ENCODE measurements at regions not wholly inside any gene's neighbourhood (a gene's known extent, or its start where the extent isn't known, plus 50 kb on each side); places are given as distances from the start of the nearest gene placed in this dataset.

DNA sequence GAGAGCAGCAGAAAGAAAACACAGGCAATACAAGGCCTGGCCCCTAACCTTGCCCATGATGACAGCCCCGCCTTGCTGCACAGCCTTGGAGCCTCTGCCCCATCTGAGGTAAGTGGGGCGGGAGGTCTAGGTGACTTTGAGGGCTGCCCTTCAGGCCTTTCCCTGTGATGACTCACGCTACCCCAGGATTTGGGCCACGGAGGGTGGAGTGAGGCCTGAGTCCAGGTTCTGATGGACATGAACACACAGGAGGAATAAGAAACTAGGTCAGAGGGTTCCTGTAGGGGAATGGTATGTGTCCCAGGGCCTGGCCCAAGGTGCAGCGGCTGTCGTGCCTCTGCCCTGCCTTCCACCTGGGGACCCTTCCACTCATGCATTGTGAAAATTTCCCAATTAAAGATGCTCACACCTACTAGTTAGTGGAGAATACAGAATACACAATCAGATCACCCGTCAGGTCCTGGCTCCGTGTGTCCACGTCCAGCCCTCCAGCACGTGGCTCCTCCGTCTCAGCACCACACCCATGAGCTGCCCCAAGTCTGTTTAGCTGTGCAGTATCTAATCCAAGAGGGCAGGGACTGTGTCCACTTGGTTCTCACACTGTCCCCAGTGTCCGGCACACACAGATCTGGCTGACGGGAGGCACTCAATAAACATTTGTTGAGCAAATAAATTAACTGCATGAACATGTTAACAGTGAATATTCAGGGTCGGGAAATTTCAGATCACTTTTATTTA lies 111.0 kb downstream of the CHST1 start:
- Histone ChIP-seq H3K9me3 (ENCODE audit: control insufficient read depth, insufficient read depth, low read length) (no peaks in the 10 kb centered on the region), H3K4me1 (ENCODE audit: control insufficient read depth, insufficient read depth, low read length) (no peaks in the 10 kb centered on the region), H3K4me3 (ENCODE audit: low read length) (no peak overlapping the region), H3K36me3 (ENCODE audit: control insufficient read depth, insufficient read depth, low read length) (no peaks in the 10 kb centered on the region), H3K27me3 (ENCODE audit: control insufficient read depth, insufficient read depth, low read length) (no peaks in the 10 kb centered on the region), H3K27ac (ENCODE audit: low read length) (no peak overlapping the region)
- no peak for DNase-seq (ENCODE audit: low read depth, low spot score)
- WGBS (ENCODE audit: insufficient coverage, insufficient read length) = no CpG with 5 or more reads among the region's 14 CpGs

- no peak for DNase-seq (ENCODE audit: low read depth, low spot score)
- Histone ChIP-seq H3K36me3 (ENCODE audit: control insufficient read depth, insufficient read depth, low read length) (no peaks in the 10 kb centered on the region), H3K4me3 (ENCODE audit: low read length) (no peak overlapping the region), H3K9me3 (ENCODE audit: control insufficient read depth, insufficient read depth, low read length) (no peaks in the 10 kb centered on the region), H3K27ac (ENCODE audit: low read length) (no peak overlapping the region), H3K27me3 (ENCODE audit: control insufficient read depth, insufficient read depth, low read length) (no peaks in the 10 kb centered on the region), H3K4me1 (ENCODE audit: control insufficient read depth, insufficient read depth, low read length) (no peaks in the 10 kb centered on the region)
- no CpG with 5 or more reads among the region's 9 CpGs for WGBS (ENCODE audit: insufficient coverage, insufficient read length)
Observed at GRCh38 chr11:45553383-45553936, 112.0 kb downstream of the CHST1 start.

DNA sequence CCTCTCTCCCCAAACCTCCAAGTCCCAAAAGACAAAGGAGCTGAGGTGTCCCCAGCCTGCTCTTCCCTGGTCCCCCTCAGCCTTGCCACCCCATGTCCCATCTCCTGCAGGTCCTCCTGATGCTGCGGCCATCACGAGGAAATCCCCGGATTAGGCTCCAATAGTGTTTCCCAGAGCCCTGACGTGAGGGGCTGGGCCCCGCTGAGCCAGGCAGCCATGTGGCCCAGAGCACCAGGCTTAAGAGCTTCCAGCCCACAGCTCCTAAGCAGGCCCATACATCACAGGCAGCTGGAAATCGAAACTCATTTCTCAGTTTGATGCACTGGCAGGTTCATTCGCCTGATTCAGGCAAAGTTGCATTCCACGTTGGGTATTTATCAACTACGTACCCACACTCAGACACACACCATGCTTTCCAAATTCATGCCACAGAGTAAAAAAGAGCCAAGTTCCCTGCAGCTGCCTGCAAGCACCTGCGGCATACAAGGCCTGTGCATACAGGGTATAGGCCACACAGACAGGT lies 114.2 kb downstream of the CHST1 start:
- Histone ChIP-seq H3K4me3 (ENCODE audit: low read length) (no peak overlapping the region), H3K36me3 (ENCODE audit: control insufficient read depth, insufficient read depth, low read length) (no peaks in the 10 kb centered on the region), H3K9me3 (ENCODE audit: control insufficient read depth, insufficient read depth, low read length) (no peaks in the 10 kb centered on the region), H3K27me3 (ENCODE audit: control insufficient read depth, insufficient read depth, low read length) (no peaks in the 10 kb centered on the region), H3K4me1 (ENCODE audit: control insufficient read depth, insufficient read depth, low read length) (no peaks in the 10 kb centered on the region), H3K27ac (ENCODE audit: low read length) (no peak overlapping the region)
- DNase-seq (ENCODE audit: low read depth, low spot score) = no peak
- no CpG with 5 or more reads among the region's 10 CpGs for WGBS (ENCODE audit: insufficient coverage, insufficient read length)

DNA sequence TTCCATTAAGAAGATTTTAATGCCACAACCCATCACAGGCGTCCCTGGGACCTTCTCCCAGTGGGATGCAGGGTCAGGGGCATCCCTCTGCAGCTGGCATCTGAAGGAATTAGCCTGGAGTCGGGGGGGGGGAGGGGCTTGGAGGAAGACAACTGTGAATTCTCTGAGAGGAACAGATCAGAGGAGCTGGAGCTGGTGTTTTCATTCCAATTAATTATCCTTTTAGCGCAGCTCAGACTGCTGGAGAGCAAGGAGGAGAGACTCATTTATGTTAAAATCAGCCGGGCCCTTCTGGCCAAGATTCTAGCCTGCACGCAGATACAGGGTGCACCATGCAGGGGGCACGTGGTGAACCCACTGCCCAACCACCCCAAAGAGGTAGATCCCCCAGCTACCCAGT lies 116.2 kb downstream of the CHST1 start:
- no peaks in the 10 kb centered on the region for H3K9me3 ChIP-seq (ENCODE audit: control insufficient read depth, insufficient read depth, low read length)
- no peaks in the 10 kb centered on the region for H3K27me3 ChIP-seq (ENCODE audit: control insufficient read depth, insufficient read depth, low read length)
- no peaks in the 10 kb centered on the region for H3K36me3 ChIP-seq (ENCODE audit: control insufficient read depth, insufficient read depth, low read length)
- H3K27ac ChIP-seq (ENCODE audit: low read length) = no peak overlapping the region
- no CpG with 5 or more reads among the region's 6 CpGs for WGBS (ENCODE audit: insufficient coverage, insufficient read length)
- H3K4me3 ChIP-seq (ENCODE audit: low read length) = no peak overlapping the region
- H3K4me1 ChIP-seq (ENCODE audit: control insufficient read depth, insufficient read depth, low read length) = no peaks in the 10 kb centered on the region
- no peak for DNase-seq (ENCODE audit: low read depth, low spot score)

GRCh38 chr11:45546366-45546765 lies 119.1 kb downstream of the CHST1 start:
- H3K4me1 ChIP-seq (ENCODE audit: control insufficient read depth, insufficient read depth, low read length) = no peaks in the 10 kb centered on the region
- DNase-seq (ENCODE audit: low read depth, low spot score) = no peak
- no peaks in the 10 kb centered on the region for H3K36me3 ChIP-seq (ENCODE audit: control insufficient read depth, insufficient read depth, low read length)
- H3K27ac ChIP-seq (ENCODE audit: low read length) = no peak overlapping the region
- H3K4me3 ChIP-seq (ENCODE audit: low read length) = no peak overlapping the region
- H3K9me3 ChIP-seq (ENCODE audit: control insufficient read depth, insufficient read depth, low read length) = no peaks in the 10 kb centered on the region
- H3K27me3 ChIP-seq (ENCODE audit: control insufficient read depth, insufficient read depth, low read length) = no peaks in the 10 kb centered on the region
- WGBS (ENCODE audit: insufficient coverage, insufficient read length) = no CpG with 5 or more reads among the region's 3 CpGs

- no peak for DNase-seq (ENCODE audit: low read depth, low spot score)
- no peaks in the 10 kb centered on the region for H3K4me1 ChIP-seq (ENCODE audit: control insufficient read depth, insufficient read depth, low read length)
- H3K9me3 ChIP-seq (ENCODE audit: control insufficient read depth, insufficient read depth, low read length) = no peaks in the 10 kb centered on the region
- no peak overlapping the region for H3K27ac ChIP-seq (ENCODE audit: low read length)
- H3K36me3 ChIP-seq (ENCODE audit: control insufficient read depth, insufficient read depth, low read length) = no peaks in the 10 kb centered on the region
- H3K27me3 ChIP-seq (ENCODE audit: control insufficient read depth, insufficient read depth, low read length) = no peaks in the 10 kb centered on the region
- no peak overlapping the region for H3K4me3 ChIP-seq (ENCODE audit: low read length)
- WGBS (ENCODE audit: insufficient coverage, insufficient read length) = no CpG with 5 or more reads among the region's 4 CpGs
Observed at GRCh38 chr11:45544826-45545225, 120.6 kb downstream of the CHST1 start.

- no peak overlapping the region for H3K4me3 ChIP-seq (ENCODE audit: low read length)
- H3K9me3 ChIP-seq (ENCODE audit: control insufficient read depth, insufficient read depth, low read length) = no peaks in the 10 kb centered on the region
- WGBS (ENCODE audit: insufficient coverage, insufficient read length) = no CpG with 5 or more reads among the region's 5 CpGs
- peak; percentile 25 for DNase-seq (ENCODE audit: low read depth, low spot score)
- H3K27me3 ChIP-seq (ENCODE audit: control insufficient read depth, insufficient read depth, low read length) = no peaks in the 10 kb centered on the region
- H3K4me1 ChIP-seq (ENCODE audit: control insufficient read depth, insufficient read depth, low read length) = no peaks in the 10 kb centered on the region
- no peaks in the 10 kb centered on the region for H3K36me3 ChIP-seq (ENCODE audit: control insufficient read depth, insufficient read depth, low read length)
- H3K27ac ChIP-seq (ENCODE audit: low read length) = no peak overlapping the region
Observed at GRCh38 chr11:45543808-45544422, 121.5 kb downstream of the CHST1 start.

DNA sequence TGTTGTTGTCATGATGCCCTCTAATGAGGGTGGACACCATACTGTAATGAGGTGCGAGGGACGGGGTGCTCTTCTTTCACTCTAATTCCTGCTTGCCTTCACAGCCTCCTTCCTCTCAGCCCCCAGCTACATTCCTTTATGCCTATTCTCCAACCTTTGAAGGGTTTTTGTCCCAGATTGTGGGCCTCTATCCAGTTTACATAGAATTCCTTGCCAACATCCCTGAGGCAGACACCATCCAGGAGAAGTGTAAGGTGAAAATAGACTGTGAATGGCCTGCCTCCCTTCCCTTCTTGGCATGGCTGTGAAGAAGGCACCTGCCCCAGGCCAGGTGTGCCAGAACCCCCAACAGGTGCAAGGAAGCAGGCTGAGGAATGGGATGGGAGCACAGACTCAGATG lies 122.3 kb downstream of the CHST1 start:
- Histone ChIP-seq H3K9me3 (ENCODE audit: control insufficient read depth, insufficient read depth, low read length) (no peaks in the 10 kb centered on the region), H3K4me3 (ENCODE audit: low read length) (no peak overlapping the region), H3K27ac (ENCODE audit: low read length) (no peak overlapping the region), H3K36me3 (ENCODE audit: control insufficient read depth, insufficient read depth, low read length) (no peaks in the 10 kb centered on the region), H3K27me3 (ENCODE audit: control insufficient read depth, insufficient read depth, low read length) (no peaks in the 10 kb centered on the region), H3K4me1 (ENCODE audit: control insufficient read depth, insufficient read depth, low read length) (no peaks in the 10 kb centered on the region)
- no peak for DNase-seq (ENCODE audit: low read depth, low spot score)
- WGBS (ENCODE audit: insufficient coverage, insufficient read length) = no CpG with 5 or more reads among the region's 2 CpGs

GRCh38 chr11:45541693-45542434 lies 123.6 kb downstream of the CHST1 start:
- H3K36me3 ChIP-seq (ENCODE audit: control insufficient read depth, insufficient read depth, low read length) = no peaks in the 10 kb centered on the region
- no peak overlapping the region for H3K4me3 ChIP-seq (ENCODE audit: low read length)
- no peaks in the 10 kb centered on the region for H3K27me3 ChIP-seq (ENCODE audit: control insufficient read depth, insufficient read depth, low read length)
- H3K9me3 ChIP-seq (ENCODE audit: control insufficient read depth, insufficient read depth, low read length) = no peaks in the 10 kb centered on the region
- DNase-seq (ENCODE audit: low read depth, low spot score) = no peak
- H3K27ac ChIP-seq (ENCODE audit: low read length) = no peak overlapping the region
- no CpG with 5 or more reads among the region's 10 CpGs for WGBS (ENCODE audit: insufficient coverage, insufficient read length)
- H3K4me1 ChIP-seq (ENCODE audit: control insufficient read depth, insufficient read depth, low read length) = no peaks in the 10 kb centered on the region

DNA sequence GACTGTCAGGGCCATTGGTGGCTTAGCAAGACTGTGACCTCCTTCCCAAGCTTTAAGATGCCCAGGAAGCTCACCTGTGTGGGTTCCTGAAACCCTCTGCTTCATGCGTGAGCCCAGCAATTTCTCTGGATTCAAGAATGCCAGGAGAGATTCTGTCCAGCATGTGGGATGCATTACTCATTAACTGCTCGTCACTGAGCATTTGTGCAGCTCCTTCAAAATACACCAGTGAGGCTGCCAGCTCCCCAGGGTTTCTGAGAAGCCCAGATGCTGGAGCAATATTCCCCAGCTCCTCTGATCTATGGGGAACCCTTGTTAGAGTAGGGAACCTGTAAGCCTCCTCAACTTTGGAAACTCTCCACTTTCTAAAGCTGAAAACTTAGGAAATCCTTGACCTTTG lies 126.5 kb downstream of the CHST1 start:
- no peaks in the 10 kb centered on the region for H3K9me3 ChIP-seq (ENCODE audit: control insufficient read depth, insufficient read depth, low read length)
- H3K4me1 ChIP-seq (ENCODE audit: control insufficient read depth, insufficient read depth, low read length) = peaks cover 2% of the 10 kb centered on the region; the same call in 1 of the 2 replicates
- H3K27me3 ChIP-seq (ENCODE audit: control insufficient read depth, insufficient read depth, low read length) = no peaks in the 10 kb centered on the region
- no peak overlapping the region for H3K27ac ChIP-seq (ENCODE audit: low read length)
- WGBS (ENCODE audit: insufficient coverage, insufficient read length) = no CpG with 5 or more reads among the region's 2 CpGs
- H3K36me3 ChIP-seq (ENCODE audit: control insufficient read depth, insufficient read depth, low read length) = no peaks in the 10 kb centered on the region
- no peak overlapping the region for H3K4me3 ChIP-seq (ENCODE audit: low read length)
- DNase-seq (ENCODE audit: low read depth, low spot score) = no peak
